Mesothelial cell of epicardium (in vitro differentiated cells): ENCODE measurements at regions not wholly inside any gene's neighbourhood (a gene's known extent, or its start where the extent isn't known, plus 50 kb on each side); places are given as distances from the start of the nearest gene placed in this dataset.
A peak's percentile ranks its signal among the peaks of the same experiment; 100 is the strongest.

Experiments used
- DNase-seq, 2 experiments: peaks; one replicate each; pipeline ENCODE4 v3.0.0; 2021; ENCODE audit warnings: low spot score in 2 of 2; ENCODE audit not compliant: unreplicated experiment in 2 of 2
- H3K27ac Mint-ChIP-seq: 2 replicates; pipeline ENCODE4 v1.8.0; 2021; ENCODE audit warnings: mixed read lengths
- H3K27me3 Mint-ChIP-seq: 2 replicates; pipeline ENCODE4 v1.8.0; 2021; ENCODE audit warnings: low read depth, mixed read lengths
- H3K36me3 Mint-ChIP-seq: 2 replicates; pipeline ENCODE4 v1.8.0; 2021; ENCODE audit warnings: mixed read lengths
- H3K4me1 Mint-ChIP-seq: 2 replicates; pipeline ENCODE4 v1.8.0; 2021; ENCODE audit warnings: mixed read lengths
- H3K4me3 Mint-ChIP-seq: 2 replicates; pipeline ENCODE4 v1.8.0; 2021; ENCODE audit warnings: mild to moderate bottlenecking, moderate library complexity, mixed read lengths
- H3K9me3 Mint-ChIP-seq: 2 replicates; pipeline ENCODE4 v1.8.0; 2021; ENCODE audit warnings: mixed read lengths
- CTCF ChIP-seq: fragments of 200-600 bp; sonication (generic); IDR thresholded peaks from one replicate; pipeline ENCODE4 v1.5.0; 2021; ENCODE audit warnings: antibody characterized with exemption; ENCODE audit not compliant: unreplicated experiment

DNA sequence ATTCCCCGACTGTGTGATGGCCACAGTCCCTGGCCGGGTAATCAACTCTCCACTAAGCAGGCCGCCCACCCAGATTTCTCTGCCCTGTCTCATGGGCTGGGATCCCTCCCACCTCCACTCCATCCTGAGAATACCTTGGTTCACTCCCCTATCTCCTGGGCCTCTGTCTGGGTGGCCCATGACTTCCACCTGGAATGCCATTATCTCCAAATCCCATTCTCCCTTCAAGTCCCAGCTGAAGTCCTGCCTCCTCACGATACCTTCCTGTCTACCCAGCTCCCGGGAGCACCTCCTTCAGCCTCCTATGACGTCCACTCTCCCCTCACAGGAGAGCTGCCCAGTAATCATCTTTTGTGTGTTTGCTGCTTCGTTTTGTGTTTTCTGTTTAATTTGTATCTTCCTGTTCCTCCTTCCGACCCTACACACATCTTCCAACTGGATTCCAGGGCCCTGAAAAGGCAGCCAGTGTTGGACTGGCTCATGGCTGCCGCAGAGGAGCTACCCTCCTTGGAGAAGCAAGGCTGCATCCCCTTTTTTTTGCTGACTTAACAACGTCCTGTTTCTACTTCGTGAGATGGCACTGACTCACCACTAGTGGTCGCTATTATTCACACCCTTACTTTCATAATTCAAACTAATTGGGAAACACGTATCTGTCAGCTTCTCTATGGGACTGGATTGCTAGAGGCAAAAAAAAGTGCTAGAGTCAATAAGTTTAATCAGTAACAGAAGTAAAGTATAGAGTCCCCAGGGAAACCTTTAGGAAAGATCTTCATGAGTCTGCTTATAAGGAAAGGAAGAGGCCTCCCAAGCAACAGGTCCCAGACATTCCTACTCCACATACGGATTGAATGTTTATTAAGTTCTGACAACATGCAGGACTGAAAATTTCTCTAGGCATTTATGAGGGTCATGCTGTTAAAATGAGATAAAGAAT lies 171.9 kb upstream of the GATA6 start:
- DNase-seq = no peak
- no peaks in the 10 kb centered on the region for H3K36me3 Mint-ChIP-seq
- H3K4me1 Mint-ChIP-seq = peaks cover 19% of the 10 kb centered on the region
- peak overlapping the region; percentile 31 for H3K27ac Mint-ChIP-seq
- H3K27me3 Mint-ChIP-seq = no peaks in the 10 kb centered on the region
- no peaks in the 10 kb centered on the region for H3K9me3 Mint-ChIP-seq
- no peak overlapping the region for H3K4me3 Mint-ChIP-seq
- peak; percentile 88 for TF ChIP-seq CTCF

GRCh38 chr18:21998486-21998885 lies 170.9 kb upstream of the GATA6 start:
- Mint-ChIP-seq H3K27ac (no peak overlapping the region), H3K4me1 (peaks cover 19% of the 10 kb centered on the region), H3K36me3 (no peaks in the 10 kb centered on the region), H3K27me3 (no peaks in the 10 kb centered on the region), H3K4me3 (no peak overlapping the region), H3K9me3 (no peaks in the 10 kb centered on the region)
- no peak for DNase-seq
- TF ChIP-seq CTCF = no peak

DNA sequence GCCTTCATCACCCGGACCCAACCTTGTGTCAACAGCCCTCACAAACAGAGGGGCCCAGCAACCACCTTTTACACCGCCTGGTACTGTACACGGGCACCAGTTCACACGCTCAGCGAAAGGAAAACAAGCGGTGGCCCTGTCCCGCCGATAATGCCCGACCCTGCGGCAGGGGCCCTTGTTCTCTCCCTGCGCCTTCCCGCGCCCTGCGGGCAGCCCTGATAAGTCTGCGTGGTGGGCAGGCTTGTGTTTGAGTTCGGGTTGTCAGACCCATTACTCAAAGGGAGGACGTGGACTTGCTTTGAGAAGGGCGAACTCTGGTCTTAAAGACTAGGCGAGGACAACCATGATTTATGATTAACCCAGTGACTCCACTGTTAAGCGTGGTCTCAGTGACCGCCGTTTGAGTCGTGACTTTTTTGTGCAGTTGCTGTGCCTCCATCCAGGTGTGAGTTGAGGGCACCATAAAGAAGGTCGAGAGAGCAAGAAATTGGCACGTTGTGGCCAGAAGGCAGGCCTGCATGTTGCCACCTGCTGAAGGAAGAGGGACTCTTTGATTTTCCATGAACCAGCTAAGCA lies 167.4 kb upstream of the GATA6 start:
- H3K27me3 Mint-ChIP-seq = no peaks in the 10 kb centered on the region
- H3K27ac Mint-ChIP-seq = no peak overlapping the region
- H3K9me3 Mint-ChIP-seq = no peaks in the 10 kb centered on the region
- no peaks in the 10 kb centered on the region for H3K36me3 Mint-ChIP-seq
- DNase-seq = no peak
- H3K4me1 Mint-ChIP-seq = peaks cover 26% of the 10 kb centered on the region
- no peak for TF ChIP-seq CTCF
- H3K4me3 Mint-ChIP-seq = no peak overlapping the region

DNA sequence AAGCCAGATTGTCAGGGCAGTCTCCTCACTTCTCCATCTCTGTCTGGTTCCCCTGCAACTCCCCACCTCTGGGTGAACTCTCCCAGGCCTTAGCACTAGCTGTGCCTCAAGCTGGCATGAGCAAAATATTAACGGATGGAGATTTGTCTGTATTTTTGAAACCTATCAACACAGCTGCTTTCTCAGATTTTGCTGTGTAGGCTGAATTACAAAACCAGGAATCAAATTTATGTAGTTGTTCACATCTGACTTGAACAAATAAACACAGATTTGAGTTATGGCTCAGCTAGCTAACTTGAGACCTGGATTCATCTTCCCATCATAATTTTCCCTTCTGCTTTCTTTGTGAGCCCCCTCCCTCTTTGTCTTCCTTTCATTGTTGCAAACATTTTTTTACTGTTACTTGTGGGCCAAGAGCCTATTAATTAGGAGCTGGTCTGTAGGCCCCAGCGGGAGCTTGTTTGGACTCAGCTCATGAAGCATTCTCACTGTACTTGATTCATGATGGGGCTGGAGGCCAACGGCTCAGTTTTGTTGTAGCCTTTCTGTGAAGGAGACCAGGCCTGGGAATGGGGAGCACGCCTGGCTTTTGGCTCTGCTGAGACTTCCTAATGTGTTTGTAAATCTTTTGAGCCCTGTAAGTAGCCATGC lies 164.1 kb upstream of the GATA6 start:
- Mint-ChIP-seq H3K9me3 (peaks cover 12% of the 10 kb centered on the region), H3K27ac (peak overlapping the region; percentile 55), H3K36me3 (no peaks in the 10 kb centered on the region), H3K4me3 (no peak overlapping the region), H3K4me1 (peaks cover 14% of the 10 kb centered on the region), H3K27me3 (no peaks in the 10 kb centered on the region)
- DNase-seq = no peak
- no peak for TF ChIP-seq CTCF

GRCh38 chr18:22006458-22006857 lies 162.9 kb upstream of the GATA6 start:
- H3K27ac Mint-ChIP-seq = no peak overlapping the region
- H3K9me3 Mint-ChIP-seq = peaks cover 14% of the 10 kb centered on the region
- H3K27me3 Mint-ChIP-seq = no peaks in the 10 kb centered on the region
- H3K4me1 Mint-ChIP-seq = peaks cover 14% of the 10 kb centered on the region
- no peaks in the 10 kb centered on the region for H3K36me3 Mint-ChIP-seq
- no peak for TF ChIP-seq CTCF
- no peak for DNase-seq
- H3K4me3 Mint-ChIP-seq = no peak overlapping the region
